ENCODE measurements at regions not wholly inside any gene's neighbourhood (a gene's known extent, or its start where the extent isn't known, plus 50 kb on each side); places are given as distances from the start of the nearest gene placed in this dataset.
"Not testable (repeated sequence)": the region's sequence is repeated elsewhere in the genome, so short reads cannot be mapped to it uniquely, and the experiment has no call there.

DNA sequence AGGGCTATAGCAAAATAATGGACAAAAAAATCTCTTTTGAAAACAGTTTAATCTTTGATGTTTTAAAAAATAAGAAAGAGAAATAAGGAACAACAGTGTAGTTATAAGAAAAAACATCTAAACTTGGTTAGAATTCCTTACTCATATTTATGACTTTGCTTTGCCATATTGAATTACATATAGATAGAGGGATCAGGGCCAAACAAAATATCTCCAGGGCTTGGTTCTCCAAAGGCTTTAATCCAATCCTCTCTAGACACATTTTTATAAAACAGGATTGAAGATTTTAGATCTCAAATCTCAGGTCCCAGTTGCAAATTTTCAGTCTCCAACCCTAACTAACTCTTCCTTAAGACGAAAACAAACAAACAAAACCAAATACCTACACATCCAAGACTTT lies 72.6 kb upstream of the RHOBTB1 start:
- H3K4me3 ChIP-seq (ENCODE audit: low read depth, low read length, poor library complexity, severe bottlenecking) = no peak overlapping the region
- POLR2A ChIA-PET (ENCODE audit: low non-redundant PET) = no interaction called here
- no TSS peak for BruUV-seq (replicated peaks)
- intact Hi-C loops (cut with micrococcal nuclease; ENCODE audit: unreplicated experiment) = no loop called here
- no peak for TF ChIP-seq EZH2 (IDR thresholded peaks at IDR 0.05; ENCODE audit: borderline replicate concordance, low read depth, low read length, poor library complexity, severe bottlenecking)
- TF ChIP-seq, protein P1, sequence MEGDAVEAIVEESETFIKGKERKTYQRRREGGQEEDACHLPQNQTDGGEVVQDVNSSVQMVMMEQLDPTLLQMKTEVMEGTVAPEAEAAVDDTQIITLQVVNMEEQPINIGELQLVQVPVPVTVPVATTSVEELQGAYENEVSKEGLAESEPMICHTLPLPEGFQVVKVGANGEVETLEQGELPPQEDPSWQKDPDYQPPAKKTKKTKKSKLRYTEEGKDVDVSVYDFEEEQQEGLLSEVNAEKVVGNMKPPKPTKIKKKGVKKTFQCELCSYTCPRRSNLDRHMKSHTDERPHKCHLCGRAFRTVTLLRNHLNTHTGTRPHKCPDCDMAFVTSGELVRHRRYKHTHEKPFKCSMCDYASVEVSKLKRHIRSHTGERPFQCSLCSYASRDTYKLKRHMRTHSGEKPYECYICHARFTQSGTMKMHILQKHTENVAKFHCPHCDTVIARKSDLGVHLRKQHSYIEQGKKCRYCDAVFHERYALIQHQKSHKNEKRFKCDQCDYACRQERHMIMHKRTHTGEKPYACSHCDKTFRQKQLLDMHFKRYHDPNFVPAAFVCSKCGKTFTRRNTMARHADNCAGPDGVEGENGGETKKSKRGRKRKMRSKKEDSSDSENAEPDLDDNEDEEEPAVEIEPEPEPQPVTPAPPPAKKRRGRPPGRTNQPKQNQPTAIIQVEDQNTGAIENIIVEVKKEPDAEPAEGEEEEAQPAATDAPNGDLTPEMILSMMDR (conservative IDR thresholded peaks at IDR 0.05; ENCODE audit: low read depth, low read length) = no peak
- H3K27me3 ChIP-seq (replicated peaks; ENCODE audit: insufficient read depth, low read depth, low read length, poor library complexity) = no peaks in the 10 kb centered on the region
- H3K36me3 ChIP-seq (ENCODE audit: insufficient read depth, low read length, poor library complexity, severe bottlenecking) = no peaks in the 10 kb centered on the region
- DNase-seq (ENCODE audit: low spot score) = no peak
- peaks cover 11% of the 10 kb centered on the region for H3K4me1 ChIP-seq (ENCODE audit: insufficient read depth, low read length, poor library complexity, severe bottlenecking)
- CTCF ChIA-PET = no interaction called here
- H3K9me3 ChIP-seq (ENCODE audit: low read depth, low read length, poor library complexity, severe bottlenecking) = no peaks in the 10 kb centered on the region
- H3K27ac ChIP-seq (ENCODE audit: low read depth, low read length, poor library complexity, severe bottlenecking) = no peak overlapping the region

DNA sequence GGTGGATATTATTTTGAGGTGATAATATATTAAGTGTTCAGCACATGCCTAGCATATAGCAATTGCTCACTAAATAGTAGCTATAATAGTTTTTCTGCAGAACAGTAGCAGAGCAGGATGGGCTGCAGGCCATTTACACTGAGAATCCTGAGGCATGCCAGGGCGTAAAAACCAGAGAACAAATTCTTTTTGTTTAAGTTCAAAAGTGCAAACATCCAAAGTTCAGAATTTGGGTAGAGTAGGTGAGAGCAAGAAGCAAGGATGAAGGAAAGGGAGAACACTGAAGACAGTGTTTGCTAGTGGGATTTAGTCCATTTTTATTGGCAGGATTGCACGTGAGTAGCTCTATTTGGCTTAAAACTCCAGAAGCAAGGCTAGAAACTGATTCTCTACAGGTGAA lies 72.0 kb upstream of the RHOBTB1 start:
- intact Hi-C loops (cut with micrococcal nuclease; ENCODE audit: unreplicated experiment) = no loop called here
- DNase-seq (ENCODE audit: low spot score) = no peak
- Histone ChIP-seq H3K4me1 (ENCODE audit: insufficient read depth, low read length, poor library complexity, severe bottlenecking) (peaks cover 11% of the 10 kb centered on the region), H3K4me3 (ENCODE audit: low read depth, low read length, poor library complexity, severe bottlenecking) (no peak overlapping the region), H3K36me3 (ENCODE audit: insufficient read depth, low read length, poor library complexity, severe bottlenecking) (no peaks in the 10 kb centered on the region), H3K27me3 (replicated peaks; ENCODE audit: insufficient read depth, low read depth, low read length, poor library complexity) (no peaks in the 10 kb centered on the region), H3K27ac (ENCODE audit: low read depth, low read length, poor library complexity, severe bottlenecking) (no peak overlapping the region), H3K9me3 (ENCODE audit: low read depth, low read length, poor library complexity, severe bottlenecking) (no peaks in the 10 kb centered on the region)
- no TSS peak for BruUV-seq (replicated peaks)
- ChIA-PET POLR2A (ENCODE audit: low non-redundant PET) (no interaction called here), CTCF (no interaction called here)
- TF ChIP-seq, protein P1 (conservative IDR thresholded peaks at IDR 0.05; ENCODE audit: low read depth, low read length) = no peak
- no peak for TF ChIP-seq EZH2 (IDR thresholded peaks at IDR 0.05; ENCODE audit: borderline replicate concordance, low read depth, low read length, poor library complexity, severe bottlenecking)

DNA sequence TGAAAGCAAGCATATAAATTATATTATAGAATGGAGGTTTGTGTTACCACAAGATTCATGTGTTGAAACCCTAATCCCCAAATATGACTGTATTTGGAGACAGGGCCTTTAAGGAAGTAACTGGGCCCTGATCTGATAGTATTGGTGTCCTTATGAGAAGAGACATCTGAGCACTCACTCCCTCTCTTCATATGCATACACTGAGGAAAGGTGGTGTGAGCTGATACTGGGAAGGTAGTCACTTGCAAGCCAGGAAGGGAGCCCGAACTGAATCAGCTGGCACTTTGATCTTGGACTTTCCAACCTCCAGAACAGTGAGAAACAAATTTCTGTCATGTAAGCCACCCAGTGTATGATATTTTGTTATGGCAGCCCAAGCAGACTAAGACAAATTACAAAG lies 66.9 kb upstream of the RHOBTB1 start:
- POLR2A ChIA-PET (ENCODE audit: low non-redundant PET) = no interaction called here
- no peak for DNase-seq (ENCODE audit: low spot score)
- Histone ChIP-seq H3K4me1 (ENCODE audit: insufficient read depth, low read length, poor library complexity, severe bottlenecking) (no peaks in the 10 kb centered on the region), H3K4me3 (ENCODE audit: low read depth, low read length, poor library complexity, severe bottlenecking) (no peak overlapping the region), H3K27me3 (replicated peaks; ENCODE audit: insufficient read depth, low read depth, low read length, poor library complexity) (no peaks in the 10 kb centered on the region), H3K36me3 (ENCODE audit: insufficient read depth, low read length, poor library complexity, severe bottlenecking) (no peaks in the 10 kb centered on the region), H3K27ac (ENCODE audit: low read depth, low read length, poor library complexity, severe bottlenecking) (no peak overlapping the region), H3K9me3 (ENCODE audit: low read depth, low read length, poor library complexity, severe bottlenecking) (no peaks in the 10 kb centered on the region)
- CTCF ChIA-PET = no interaction called here
- intact Hi-C loops (cut with micrococcal nuclease; ENCODE audit: unreplicated experiment) = no loop called here
- no TSS peak for BruUV-seq (replicated peaks)
- TF ChIP-seq EZH2 (IDR thresholded peaks at IDR 0.05; ENCODE audit: borderline replicate concordance, low read depth, low read length, poor library complexity, severe bottlenecking) = no peak

DNA sequence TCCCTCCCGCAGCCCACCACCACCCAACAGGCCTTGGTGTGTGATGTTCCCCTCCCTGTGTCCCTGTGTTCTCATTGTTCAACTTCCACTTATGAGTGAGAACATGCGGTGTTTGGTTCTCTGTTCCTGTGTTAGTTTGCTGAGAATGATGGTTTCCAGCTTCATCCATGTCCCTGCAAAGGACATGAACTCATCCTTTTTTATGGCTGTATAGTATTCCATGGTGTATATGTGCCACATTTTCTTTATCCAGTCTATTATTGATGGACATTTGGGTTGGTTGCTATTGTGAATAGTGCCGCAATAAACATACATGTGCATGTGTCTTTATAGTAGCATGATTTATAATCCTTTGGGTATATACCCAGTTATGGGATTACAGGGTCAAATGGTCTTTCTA lies 59.1 kb upstream of the RHOBTB1 start:
- BruUV-seq (replicated peaks); H3K4me3 ChIP-seq (ENCODE audit: low read depth, low read length, poor library complexity, severe bottlenecking); POLR2A ChIA-PET (ENCODE audit: low non-redundant PET); H3K36me3 ChIP-seq (ENCODE audit: insufficient read depth, low read length, poor library complexity, severe bottlenecking); H3K27me3 ChIP-seq (replicated peaks; ENCODE audit: insufficient read depth, low read depth, low read length, poor library complexity); DNase-seq (ENCODE audit: low spot score); H3K9me3 ChIP-seq (ENCODE audit: low read depth, low read length, poor library complexity, severe bottlenecking); intact Hi-C loops (cut with micrococcal nuclease; ENCODE audit: unreplicated experiment); CTCF ChIA-PET; H3K27ac ChIP-seq (ENCODE audit: low read depth, low read length, poor library complexity, severe bottlenecking): not testable (repeated sequence)
- H3K4me1 ChIP-seq (ENCODE audit: insufficient read depth, low read length, poor library complexity, severe bottlenecking) = peaks cover 30% of the 10 kb centered on the region
